Liver (tissue), 8 donors: ENCODE measurements at regions not wholly inside any gene's neighbourhood (a gene's known extent, or its start where the extent isn't known, plus 50 kb on each side); places are given as distances from the start of the nearest gene placed in this dataset.
"Not testable (repeated sequence)": the region's sequence is repeated elsewhere in the genome, so short reads cannot be mapped to it uniquely, and the experiment has no call there.

Experiments used
- DNase-seq: peaks from one replicate; pipeline ENCODE4 v3.0.0-alpha.2; 2017; ENCODE audit warnings: low spot score
- H3K27ac ChIP-seq, 2 donors: one replicate each; pipeline ENCODE4 v1.7.0; 2013; ENCODE audit warnings: inconsistent platforms in 2 of 2, low read length in 2 of 2, control low read depth in 1 of 2, low read depth in 1 of 2, mild to moderate bottlenecking in 1 of 2
- H3K27me3 ChIP-seq, 4 donors: one replicate each; pipeline versions ENCODE4 v1.6.1 to v1.7.0; 2013; ENCODE audit warnings: low read length in 3 of 4, inconsistent platforms in 1 of 4, mild to moderate bottlenecking in 1 of 4, moderate library complexity in 1 of 4; ENCODE audit not compliant: control insufficient read depth in 4 of 4, insufficient read depth in 4 of 4
- H3K36me3 ChIP-seq, 4 donors: one replicate each; pipeline versions ENCODE4 v1.6.1 to v1.7.0; 2013; ENCODE audit warnings: low read length in 3 of 4, mild to moderate bottlenecking in 3 of 4, low read depth in 1 of 4, moderate library complexity in 1 of 4; ENCODE audit not compliant: control insufficient read depth in 4 of 4, insufficient read depth in 3 of 4
- H3K4me1 ChIP-seq, 4 donors: one replicate each; pipeline versions ENCODE4 v1.6.1 to v1.7.0; 2013; ENCODE audit warnings: low read length in 3 of 4, mild to moderate bottlenecking in 3 of 4, moderate library complexity in 1 of 4; ENCODE audit not compliant: control insufficient read depth in 4 of 4, insufficient read depth in 4 of 4
- H3K4me3 ChIP-seq, 3 donors: one replicate each; pipeline versions ENCODE4 v1.6.1 to v1.7.0; 2013; ENCODE audit warnings: low read length in 3 of 3, control low read depth in 1 of 3, low read depth in 1 of 3, mild to moderate bottlenecking in 1 of 3
- H3K9ac ChIP-seq, 2 donors: one replicate each; pipeline ENCODE4 v1.7.0; 2013; ENCODE audit warnings: low read length in 2 of 2, mild to moderate bottlenecking in 2 of 2, moderate library complexity in 2 of 2, control low read depth in 1 of 2, low read depth in 1 of 2
- H3K9me3 ChIP-seq, 4 donors: one replicate each; pipeline versions ENCODE4 v1.6.1 to v1.7.0; 2013; ENCODE audit warnings: low read length in 3 of 4; ENCODE audit not compliant: control insufficient read depth in 4 of 4
- ATF3 ChIP-seq: IDR thresholded peaks from 2 replicates; pipeline ENCODE4 v1.6.1; 2016; ENCODE audit warnings: antibody characterized with exemption
- CTCF ChIP-seq: fragments of 150-350 bp; IDR thresholded peaks from 2 replicates; pipeline ENCODE4 v1.5.1; 2017; ENCODE audit warnings: improper control_type of control experiment, low read depth, low read length; ENCODE audit not compliant: missing input control
- EGR1 ChIP-seq, 2 donors: IDR thresholded peaks; 2 replicates each; pipeline ENCODE4 v1.6.1; 2016 to 2018; ENCODE audit warnings: antibody characterized with exemption in 2 of 2, low read depth in 2 of 2
- FOXA1 ChIP-seq: IDR thresholded peaks from 2 replicates; pipeline ENCODE4 v1.6.1; 2016; ENCODE audit warnings: antibody characterized with exemption
- FOXA2 ChIP-seq: IDR thresholded peaks from 2 replicates; pipeline ENCODE4 v1.6.1; 2016; ENCODE audit warnings: antibody characterized with exemption
- GABPA ChIP-seq, 2 donors: IDR thresholded peaks in 1 of 2; conservative IDR thresholded peaks in 1 of 2; 2 replicates each; pipeline ENCODE4 v1.6.1; 2016; ENCODE audit warnings: antibody characterized with exemption in 2 of 2, mild to moderate bottlenecking in 1 of 2, moderate library complexity in 1 of 2
- HNF4A ChIP-seq, 2 donors: conservative IDR thresholded peaks; 2 replicates each; pipeline ENCODE4 v1.6.1; 2016; ENCODE audit warnings: antibody characterized with exemption in 2 of 2, mild to moderate bottlenecking in 2 of 2
- HNF4G ChIP-seq: IDR thresholded peaks from 2 replicates; pipeline ENCODE4 v1.6.1; 2016; ENCODE audit warnings: antibody characterized with exemption
- MAX ChIP-seq: IDR thresholded peaks from 2 replicates; pipeline ENCODE4 v1.6.1; 2016; ENCODE audit warnings: antibody characterized with exemption
- NR2F2 ChIP-seq: IDR thresholded peaks from 2 replicates; pipeline ENCODE4 v1.6.1; 2016; ENCODE audit warnings: antibody characterized with exemption
- RAD21 ChIP-seq, 2 donors: IDR thresholded peaks; 2 replicates each; pipeline ENCODE4 v1.6.1; 2016; ENCODE audit warnings: antibody characterized with exemption in 2 of 2, mild to moderate bottlenecking in 2 of 2
- RXRA ChIP-seq, 2 donors: IDR thresholded peaks; 2 replicates each; pipeline ENCODE4 v1.6.1; 2017 to 2018; ENCODE audit warnings: antibody characterized with exemption in 2 of 2, mild to moderate bottlenecking in 1 of 2
- TAF1 ChIP-seq: conservative IDR thresholded peaks from 2 replicates; pipeline ENCODE4 v1.6.1; 2016; ENCODE audit warnings: antibody characterized with exemption, mild to moderate bottlenecking
- YY1 ChIP-seq: IDR thresholded peaks from 2 replicates; pipeline ENCODE4 v1.6.1; 2016; ENCODE audit warnings: antibody characterized with exemption, mild to moderate bottlenecking
- ZBTB33 ChIP-seq: IDR thresholded peaks from 2 replicates; pipeline ENCODE4 v1.6.1; 2016; ENCODE audit warnings: antibody characterized with exemption
- WGBS: extraction: QIAGEN DNeasy Blood & Tissue Kit; methylation state at CpG from one replicate; pipeline ENCODE4 v1.1.7; 2013; 5-methylcytosine and 5-hydroxymethylcytosine counted together
- donor health status: healthy.
- donor health status: healthy.
- donor health status: healthy.
- donor health status: healthy.
- donor health status: healthy.

GRCh38 chrX:26778320-26778888 is 562.4 kb downstream of the MAGEB5 start:
- Histone ChIP-seq H3K9ac (no peak overlapping the region), H3K9me3 (no peaks in the 10 kb centered on the region), H3K36me3 (no peaks in the 10 kb centered on the region), H3K27ac (no peak overlapping the region), H3K4me1 (no peaks in the 10 kb centered on the region), H3K4me3 (no peak overlapping the region), H3K27me3 (no peaks in the 10 kb centered on the region)
- DNase-seq: no peak
- WGBS: 69% methylated on average over 3 of the region's 3 CpGs
- TF ChIP-seq TAF1 (no peak), HNF4G (no peak), RAD21 (IDR thresholded peaks at IDR 0.05) (peak in 1 of 2 donors; percentile 30), HNF4A (conservative IDR thresholded peaks at IDR 0.05) (no peak), CTCF (peak; percentile 35)

GRCh38 chrX:26762253-26762652 is 546.3 kb downstream of the MAGEB5 start:
- no peak overlapping the region for H3K4me3 ChIP-seq
- no peak for DNase-seq

GRCh38 chrX:26755760-26756159 is 539.8 kb downstream of the MAGEB5 start:
- not testable (repeated sequence) for H3K4me3 ChIP-seq, H3K27me3 ChIP-seq, H3K9me3 ChIP-seq, DNase-seq, H3K4me1 ChIP-seq, H3K36me3 ChIP-seq, H3K27ac ChIP-seq, H3K9ac ChIP-seq
- 87% methylated on average over 13 of the region's 13 CpGs for WGBS

More at GRCh38 chrX:26762253-26762652, 546.3 kb downstream of the MAGEB5 start:
- Histone ChIP-seq H3K36me3 (no peaks in the 10 kb centered on the region), H3K27ac (no peak overlapping the region), H3K9me3 (no peaks in the 10 kb centered on the region), H3K27me3 (no peaks in the 10 kb centered on the region), H3K4me1 (no peaks in the 10 kb centered on the region), H3K9ac (no peak overlapping the region)
- WGBS: 81% methylated on average over 2 of the region's 2 CpGs
- TF ChIP-seq GABPA (IDR thresholded peaks at IDR 0.05 in 1 of 2, conservative IDR thresholded peaks at IDR 0.05 in 1 of 2): no peak
- TF ChIP-seq FOXA1: no peak
- TF ChIP-seq RAD21 (IDR thresholded peaks at IDR 0.05): no peak
- no peak for TF ChIP-seq NR2F2
- TF ChIP-seq FOXA2: no peak
- no peak for TF ChIP-seq YY1
- TF ChIP-seq MAX: no peak
- TF ChIP-seq HNF4A (conservative IDR thresholded peaks at IDR 0.05): no peak
- no peak for TF ChIP-seq ATF3
- no peak for TF ChIP-seq ZBTB33
- no peak for TF ChIP-seq RXRA (IDR thresholded peaks at IDR 0.05)
- no peak for TF ChIP-seq EGR1 (IDR thresholded peaks at IDR 0.05; ENCODE audit: low read depth in 2 of 2)
